T1000 (cell line): ENCODE measurements at regions not wholly inside any gene's neighbourhood (a gene's known extent, or its start where the extent isn't known, plus 50 kb on each side); places are given as distances from the start of the nearest gene placed in this dataset.
"Not testable (repeated sequence)": the region's sequence is repeated elsewhere in the genome, so short reads cannot be mapped to it uniquely, and the experiment has no call there.

Experiments
- DNase-seq: peaks from one replicate; lab custom pipeline; 2025; ENCODE audit warnings: mixed read lengths; lab: John Stamatoyannopoulos, UW

- DNase-seq = no peak
Observed at GRCh38 chr2:7847321-7847720, 834.5 kb upstream of the ID2 start.

- no peak for DNase-seq
Observed at GRCh38 chr2:7849027-7849426, 832.8 kb upstream of the ID2 start.

- no peak for DNase-seq
Observed at GRCh38 chr2:7849531-7849930, 832.3 kb upstream of the ID2 start.

GRCh38 chr2:7852546-7852945 lies 829.3 kb upstream of the ID2 start:
- DNase-seq = no peak

- DNase-seq = no peak
Observed at GRCh38 chr2:7857904-7858303, 824.0 kb upstream of the ID2 start.

- no peak for DNase-seq
Observed at GRCh38 chr2:7858624-7859023, 823.2 kb upstream of the ID2 start.

GRCh38 chr2:7860693-7861092 lies 821.2 kb upstream of the ID2 start:
- DNase-seq = no peak

- no peak for DNase-seq
Observed at GRCh38 chr2:7861910-7862702, 819.8 kb upstream of the ID2 start.

GRCh38 chr2:7866104-7866503 lies 815.8 kb upstream of the ID2 start:
- DNase-seq = no peak

- DNase-seq = no peak
Observed at GRCh38 chr2:7866825-7867224, 815.0 kb upstream of the ID2 start.

- no peak for DNase-seq
Observed at GRCh38 chr2:7867867-7868266, 814.0 kb upstream of the ID2 start.

GRCh38 chr2:7868836-7869235 lies 813.0 kb upstream of the ID2 start:
- no peak for DNase-seq

GRCh38 chr2:7876445-7876844 lies 805.4 kb upstream of the ID2 start:
- DNase-seq = not testable (repeated sequence)

GRCh38 chr2:7878266-7878665 lies 803.6 kb upstream of the ID2 start:
- not testable (repeated sequence) for DNase-seq

- DNase-seq = no peak
Observed at GRCh38 chr2:7878786-7879482, 802.9 kb upstream of the ID2 start.

GRCh38 chr2:7879483-7879835 lies 802.4 kb upstream of the ID2 start:
- DNase-seq = no peak

GRCh38 chr2:7880126-7880525 lies 801.7 kb upstream of the ID2 start:
- DNase-seq = no peak

- no peak for DNase-seq
Observed at GRCh38 chr2:7880566-7880965, 801.3 kb upstream of the ID2 start.

GRCh38 chr2:7881063-7881462 lies 800.8 kb upstream of the ID2 start:
- no peak for DNase-seq

- no peak for DNase-seq
Observed at GRCh38 chr2:7881466-7881865, 800.4 kb upstream of the ID2 start.

- DNase-seq = no peak
Observed at GRCh38 chr2:7882296-7882695, 799.6 kb upstream of the ID2 start.

- no peak for DNase-seq
Observed at GRCh38 chr2:7884338-7884737, 797.5 kb upstream of the ID2 start.

GRCh38 chr2:7886666-7887065 lies 795.2 kb upstream of the ID2 start:
- DNase-seq = no peak

GRCh38 chr2:7887441-7887840 lies 794.4 kb upstream of the ID2 start:
- DNase-seq = no peak
